H9 (cell line): ENCODE measurements at regions not wholly inside any gene's neighbourhood (a gene's known extent, or its start where the extent isn't known, plus 50 kb on each side); places are given as distances from the start of the nearest gene placed in this dataset.

ENCODE experiments used
- DNase-seq: peaks from one replicate; pipeline ENCODE4 v3.0.0-alpha.2; 2017
- H2AFZ ChIP-seq: one replicate; pipeline ENCODE4 v1.6.1; 2013; ENCODE audit warnings: mild to moderate bottlenecking, low read length, control low read depth, moderate library complexity
- H2AK5ac ChIP-seq: 2 replicates; pipeline ENCODE4 v1.6.1; 2013; ENCODE audit warnings: low read length, control low read depth, mixed read lengths; ENCODE audit not compliant: insufficient read length
- H2BK120ac ChIP-seq: one replicate; pipeline ENCODE4 v1.6.1; 2013; ENCODE audit warnings: low read depth, mild to moderate bottlenecking, low read length, control low read depth, inconsistent platforms; ENCODE audit not compliant: poor library complexity, severe bottlenecking
- H2BK12ac ChIP-seq: 2 replicates; pipeline ENCODE4 v1.6.1; 2013; ENCODE audit warnings: low read length, control low read depth, mixed read lengths, low read depth; ENCODE audit not compliant: insufficient read length
- H2BK15ac ChIP-seq: 2 replicates; pipeline ENCODE4 v1.6.1; 2013; ENCODE audit warnings: low read depth, low read length, control low read depth
- H2BK20ac ChIP-seq: one replicate; pipeline ENCODE4 v1.6.1; 2013; ENCODE audit warnings: low read depth, mild to moderate bottlenecking, low read length, control low read depth, inconsistent platforms; ENCODE audit not compliant: poor library complexity, severe bottlenecking
- H2BK5ac ChIP-seq: 2 replicates; pipeline ENCODE4 v1.6.1; 2013; ENCODE audit warnings: low read length, control low read depth, mixed read lengths; ENCODE audit not compliant: insufficient read length
- H3K14ac ChIP-seq: 2 replicates; pipeline ENCODE4 v1.6.1; 2013; ENCODE audit warnings: low read length, control low read depth; ENCODE audit not compliant: insufficient read depth
- H3K18ac ChIP-seq: 2 replicates; pipeline ENCODE4 v1.6.1; 2013; ENCODE audit warnings: low read depth, mild to moderate bottlenecking, mixed read lengths, low read length, control low read depth; ENCODE audit not compliant: insufficient read length
- H3K23ac ChIP-seq: 2 replicates; pipeline ENCODE4 v1.6.1; 2013; ENCODE audit warnings: low read length, control low read depth, mixed read lengths, low read depth; ENCODE audit not compliant: insufficient read length
- H3K23me2 ChIP-seq: 2 replicates; pipeline ENCODE4 v1.6.1; 2013; ENCODE audit warnings: low read depth, mild to moderate bottlenecking, mixed read lengths, low read length, control low read depth; ENCODE audit not compliant: insufficient read length, poor library complexity, severe bottlenecking
- H3K27ac ChIP-seq: 2 replicates; pipeline ENCODE4 v1.5.1; 2013; ENCODE audit warnings: low read length, control low read depth, mixed read lengths, low read depth; ENCODE audit not compliant: insufficient read length
- H3K27me3 ChIP-seq: 2 replicates; pipeline ENCODE4 v1.6.1; 2013; ENCODE audit warnings: low read length, control low read depth, inconsistent platforms; ENCODE audit not compliant: insufficient read depth
- H3K4ac ChIP-seq: 2 replicates; pipeline ENCODE4 v1.6.1; 2013; ENCODE audit warnings: low read depth, mild to moderate bottlenecking, control low read depth, inconsistent platforms, low read length, moderate library complexity
- H3K4me1 ChIP-seq: 2 replicates; pipeline ENCODE4 v1.6.1; 2013; ENCODE audit warnings: low read length, control low read depth, inconsistent platforms; ENCODE audit not compliant: insufficient read depth
- H3K4me2 ChIP-seq: 2 replicates; pipeline ENCODE4 v1.6.1; 2013; ENCODE audit warnings: low read length, control low read depth, mixed read lengths; ENCODE audit not compliant: insufficient read length, insufficient read depth
- H3K56ac ChIP-seq: 2 replicates; pipeline ENCODE4 v1.6.1; 2013; ENCODE audit warnings: low read depth, mild to moderate bottlenecking, mixed read lengths, low read length, control low read depth; ENCODE audit not compliant: insufficient read length
- H3K79me1 ChIP-seq: 2 replicates; pipeline ENCODE4 v1.6.1; 2013; ENCODE audit warnings: low read depth, mild to moderate bottlenecking, moderate library complexity, low read length, control low read depth, inconsistent platforms; ENCODE audit not compliant: insufficient read depth, poor library complexity, severe bottlenecking
- H3K79me2 ChIP-seq: 2 replicates; pipeline ENCODE4 v1.6.1; 2013; ENCODE audit warnings: low read length, control low read depth, inconsistent platforms; ENCODE audit not compliant: insufficient read depth
- H3K9ac ChIP-seq: 2 replicates; pipeline ENCODE4 v1.6.1; 2013; ENCODE audit warnings: low read length, control low read depth, mixed read lengths; ENCODE audit not compliant: insufficient read length; ENCODE audit errors: extremely low read depth
- H3K9me3 ChIP-seq: one replicate; pipeline ENCODE4 v1.6.1; 2013; ENCODE audit warnings: low read depth, low read length, inconsistent platforms; ENCODE audit not compliant: control insufficient read depth
- H3T11ph ChIP-seq: one replicate; pipeline ENCODE4 v1.6.1; 2013; ENCODE audit warnings: mild to moderate bottlenecking, low read length, control low read depth, inconsistent platforms
- H4K20me1 ChIP-seq: one replicate; pipeline ENCODE4 v1.6.1; 2013; ENCODE audit not compliant: control insufficient read depth, insufficient read length, insufficient read depth
- H4K5ac ChIP-seq: 2 replicates; pipeline ENCODE4 v1.6.1; 2013; ENCODE audit warnings: low read depth, mild to moderate bottlenecking, mixed read lengths, low read length, control low read depth; ENCODE audit not compliant: insufficient read length
- H4K8ac ChIP-seq: replicated peaks from 2 replicates; pipeline ENCODE4 v1.6.1; 2013; ENCODE audit warnings: low read length, control low read depth, mixed read lengths, low read depth; ENCODE audit not compliant: insufficient read length
- H4K91ac ChIP-seq: 2 replicates; pipeline ENCODE4 v1.6.1; 2013; ENCODE audit warnings: low read depth, mild to moderate bottlenecking, moderate library complexity, mixed read lengths, low read length, control low read depth; ENCODE audit not compliant: insufficient read length
- H3K27ac Mint-ChIP-seq, 3 experiments: 2 replicates in 2 of 3; 3 replicates in 1 of 3; pipeline ENCODE4 v1.8.0; 2020 to 2021; ENCODE audit warnings: mixed read lengths in 3 of 3, mild to moderate bottlenecking in 1 of 3, moderate library complexity in 1 of 3
- H3K27me3 Mint-ChIP-seq: 2 replicates; pipeline ENCODE4 v1.8.0; 2021; ENCODE audit warnings: low read depth, mild to moderate bottlenecking, moderate library complexity, mixed read lengths
- H3K36me3 Mint-ChIP-seq, 3 experiments: 2 replicates in 2 of 3; 3 replicates in 1 of 3; pipeline ENCODE4 v1.8.0; 2020 to 2021; ENCODE audit warnings: low read depth in 3 of 3, mixed read lengths in 3 of 3; ENCODE audit not compliant: insufficient read depth in 1 of 3
- H3K4me1 Mint-ChIP-seq, 2 experiments: 2 replicates each; pipeline ENCODE4 v1.8.0; 2020; ENCODE audit warnings: mixed read lengths in 2 of 2
- H3K4me3 Mint-ChIP-seq, 2 experiments: 2 replicates in 1 of 2; 3 replicates in 1 of 2; pipeline ENCODE4 v1.8.0; 2020 to 2021; ENCODE audit warnings: mild to moderate bottlenecking in 2 of 2, mixed read lengths in 2 of 2, moderate library complexity in 1 of 2
- H3K9me3 Mint-ChIP-seq, 2 experiments: 2 replicates in 1 of 2; 3 replicates in 1 of 2; pipeline ENCODE4 v1.8.0; 2020; ENCODE audit warnings: mild to moderate bottlenecking in 2 of 2, mixed read lengths in 2 of 2, moderate library complexity in 1 of 2
- WGBS: extraction: QIAGEN DNeasy Blood & Tissue Kit; methylation state at CpG from one replicate; pipeline ENCODE4 v1.1.7; 2013; ENCODE audit warnings: missing lambda C conversion rate, low lambda C conversion rate, mixed read lengths; ENCODE audit not compliant: insufficient read length; ENCODE audit errors: extremely low coverage; 5-methylcytosine and 5-hydroxymethylcytosine counted together
- TF ChIP-seq, protein P1 (sequence below): fragments of 200-600 bp; sonication (generic); conservative IDR thresholded peaks from 3 replicates; pipeline ENCODE4 v1.8.0; 2021; ENCODE audit warnings: antibody characterized with exemption, mild to moderate bottlenecking

DNA sequence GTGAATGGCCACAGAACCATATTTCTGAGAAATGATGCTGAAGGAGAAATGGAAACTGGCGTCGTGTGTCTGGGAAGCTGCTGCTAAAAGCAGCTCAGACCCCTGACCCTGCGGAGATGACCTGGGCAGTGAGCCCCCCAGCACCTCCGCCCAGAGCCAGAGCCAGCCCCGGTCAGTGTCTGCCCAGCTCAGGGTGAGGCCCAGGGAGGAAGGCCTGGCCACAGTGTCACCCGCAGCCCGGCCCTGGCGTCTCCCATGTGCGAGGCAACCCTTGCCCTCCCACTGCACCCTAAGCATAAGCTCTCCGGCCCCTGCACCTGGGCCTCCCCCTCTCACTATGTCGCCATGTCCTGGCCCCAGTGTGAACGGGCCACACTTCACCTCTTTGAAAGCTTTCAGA is 502.8 kb downstream of the EIPR1 start:
- no peaks in the 10 kb centered on the region for H4K20me1 ChIP-seq
- H2AFZ ChIP-seq, result no peak overlapping the region
- no peak overlapping the region for H3K9ac ChIP-seq
- Mint-ChIP-seq H3K4me1 (peaks cover 0 to 7% of the 10 kb centered on the region in 2 experiments; a peak in 2 of 4 replicates), H3K36me3 (peaks cover 7 to 18% (median 11%) of the 10 kb centered on the region in 3 experiments), H3K27ac (peak overlapping the region in 2 of 3 experiments; percentile 19 to 85; a peak in 2 of 7 replicates), H3K4me3 (no peak overlapping the region), H3K9me3 (peaks cover 18 to 23% of the 10 kb centered on the region in 2 experiments), H3K27me3 (peaks cover 4% of the 10 kb centered on the region)
- H3K56ac ChIP-seq, result no peak overlapping the region
- TF ChIP-seq, protein P1, sequence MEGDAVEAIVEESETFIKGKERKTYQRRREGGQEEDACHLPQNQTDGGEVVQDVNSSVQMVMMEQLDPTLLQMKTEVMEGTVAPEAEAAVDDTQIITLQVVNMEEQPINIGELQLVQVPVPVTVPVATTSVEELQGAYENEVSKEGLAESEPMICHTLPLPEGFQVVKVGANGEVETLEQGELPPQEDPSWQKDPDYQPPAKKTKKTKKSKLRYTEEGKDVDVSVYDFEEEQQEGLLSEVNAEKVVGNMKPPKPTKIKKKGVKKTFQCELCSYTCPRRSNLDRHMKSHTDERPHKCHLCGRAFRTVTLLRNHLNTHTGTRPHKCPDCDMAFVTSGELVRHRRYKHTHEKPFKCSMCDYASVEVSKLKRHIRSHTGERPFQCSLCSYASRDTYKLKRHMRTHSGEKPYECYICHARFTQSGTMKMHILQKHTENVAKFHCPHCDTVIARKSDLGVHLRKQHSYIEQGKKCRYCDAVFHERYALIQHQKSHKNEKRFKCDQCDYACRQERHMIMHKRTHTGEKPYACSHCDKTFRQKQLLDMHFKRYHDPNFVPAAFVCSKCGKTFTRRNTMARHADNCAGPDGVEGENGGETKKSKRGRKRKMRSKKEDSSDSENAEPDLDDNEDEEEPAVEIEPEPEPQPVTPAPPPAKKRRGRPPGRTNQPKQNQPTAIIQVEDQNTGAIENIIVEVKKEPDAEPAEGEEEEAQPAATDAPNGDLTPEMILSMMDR, result no peak
- H2BK12ac ChIP-seq, result no peak overlapping the region
- H3K9me3 ChIP-seq, result no peaks in the 10 kb centered on the region
- DNase-seq, result no peak
- no peak overlapping the region for H3K14ac ChIP-seq
- no peak overlapping the region for H3K27ac ChIP-seq
- no peaks in the 10 kb centered on the region for H3K4me1 ChIP-seq
- no CpG with 5 or more reads among the region's 12 CpGs for WGBS
- H2BK120ac ChIP-seq, result no peak overlapping the region
- no peaks in the 10 kb centered on the region for H3K79me1 ChIP-seq
- no peaks in the 10 kb centered on the region for H3K23me2 ChIP-seq
- H4K5ac ChIP-seq, result no peak overlapping the region
- H3K23ac ChIP-seq, result no peak overlapping the region
- H2BK5ac ChIP-seq, result no peak overlapping the region
- no peak overlapping the region for H2BK15ac ChIP-seq
- H2BK20ac ChIP-seq, result no peak overlapping the region
- no peak overlapping the region for H2AK5ac ChIP-seq
- no peak overlapping the region for H3K4ac ChIP-seq
- no peak overlapping the region for H4K91ac ChIP-seq
- no peak overlapping the region for H3K18ac ChIP-seq
- no peak overlapping the region for H4K8ac ChIP-seq
- H3K79me2 ChIP-seq, result no peaks in the 10 kb centered on the region
- H3K27me3 ChIP-seq, result no peaks in the 10 kb centered on the region
- H3K4me2 ChIP-seq, result no peak overlapping the region
- no peak overlapping the region for H3T11ph ChIP-seq
